Right lobe of liver (tissue), 4 donors: ENCODE measurements at regions not wholly inside any gene's neighbourhood (a gene's known extent, or its start where the extent isn't known, plus 50 kb on each side); places are given as distances from the start of the nearest gene placed in this dataset.

Experiments
- CTCF ChIP-seq, 4 donors: fragments of 200-600 bp in 3 of 4; fragments of 450-650 bp in 1 of 4; IDR thresholded peaks; one replicate each; pipeline versions ENCODE4 v1.5.1 to v1.8.0; 2016 to 2022; ENCODE audit warnings: antibody characterized with exemption in 4 of 4, mild to moderate bottlenecking in 2 of 4
- POLR2A ChIP-seq: fragments of 450-650 bp; IDR thresholded peaks from one replicate; pipeline ENCODE4 v1.6.1; 2017; ENCODE audit warnings: antibody characterized with exemption, mild to moderate bottlenecking
- donor health status: DM: no; HTN: no; CAD: no.
- donor health status: DM: no; HTN: no; CAD: no.
- donor health status: DM: no; HTN: yes; CAD: no.

- TF ChIP-seq POLR2A (no peak), CTCF (IDR thresholded peaks at IDR 0.05) (no peak)
Measured at GRCh38 chr6:43943099-43943766, 173.2 kb downstream of the VEGFA start.
